ENCODE measurements at regions not wholly inside any gene's neighbourhood (a gene's known extent, or its start where the extent isn't known, plus 50 kb on each side); places are given as distances from the start of the nearest gene placed in this dataset.

DNA sequence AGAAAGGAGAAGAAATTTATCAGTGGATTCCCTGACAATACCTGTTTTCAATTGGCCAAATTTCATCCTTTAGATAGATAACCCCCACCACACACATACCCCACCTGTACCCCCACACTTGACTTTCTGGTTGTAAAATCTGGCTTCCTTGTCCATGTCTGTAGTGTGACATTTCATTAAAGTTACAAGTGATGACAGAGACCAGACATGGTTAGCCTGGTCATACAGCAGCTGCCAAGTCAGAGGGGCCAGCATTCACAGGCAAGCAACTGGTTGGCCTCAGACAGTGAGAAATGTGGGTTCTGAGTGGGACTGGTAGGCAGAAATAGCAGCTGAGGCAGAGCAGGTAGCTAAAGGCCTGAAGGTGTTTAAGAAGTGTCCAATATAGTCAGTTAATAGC lies 238.6 kb upstream of the SOX14 start:
- TF ChIP-seq CTCF (IDR thresholded peaks at IDR 0.05) (no peak), E2F1 (CRISPR knock-in tag; IDR thresholded peaks at IDR 0.05) (no peak), FOXJ3 (CRISPR knock-in tag; IDR thresholded peaks at IDR 0.05; ENCODE audit: borderline replicate concordance) (no peak), ZBTB21 (CRISPR knock-in tag; IDR thresholded peaks at IDR 0.05; ENCODE audit: borderline replicate concordance) (no peak)

Data from WTC11 (cell line).